HG02588 (cell line): ENCODE measurements at regions not wholly inside any gene's neighbourhood (a gene's known extent, or its start where the extent isn't known, plus 50 kb on each side); places are given as distances from the start of the nearest gene placed in this dataset.
"Not testable (repeated sequence)": the region's sequence is repeated elsewhere in the genome, so short reads cannot be mapped to it uniquely, and the experiment has no call there.

Source experiments
- ATAC-seq: cut with Tn5 transposase; IDR thresholded peaks from one replicate; pipeline ENCODE4 v1.9.1; 2021; ENCODE audit warnings: mild to moderate bottlenecking, moderate library complexity; ENCODE audit not compliant: unreplicated experiment

GRCh38 chr14:71803539-71804260, 128.5 kb upstream of the RGS6 start:
- no peak for ATAC-seq

GRCh38 chr14:71804992-71805391, 127.2 kb upstream of the RGS6 start:
- no peak for ATAC-seq

GRCh38 chr14:71807049-71807448, 125.2 kb upstream of the RGS6 start:
- not testable (repeated sequence) for ATAC-seq

- not testable (repeated sequence) for ATAC-seq
Measured at GRCh38 chr14:71810800-71811199, 121.4 kb upstream of the RGS6 start.

GRCh38 chr14:71812693-71813092, 119.5 kb upstream of the RGS6 start:
- no peak for ATAC-seq

GRCh38 chr14:71815110-71815509, 117.1 kb upstream of the RGS6 start:
- no peak for ATAC-seq

- ATAC-seq, result no peak
Measured at GRCh38 chr14:71824816-71825215, 107.4 kb upstream of the RGS6 start.

- no peak for ATAC-seq
Measured at GRCh38 chr14:71833476-71833875, 98.8 kb upstream of the RGS6 start.

GRCh38 chr14:71834284-71835204, 97.7 kb upstream of the RGS6 start:
- ATAC-seq, result no peak

- ATAC-seq, result no peak
Measured at GRCh38 chr14:71852181-71852580, 80.0 kb upstream of the RGS6 start.

- ATAC-seq, result no peak
Measured at GRCh38 chr14:71855399-71856036, 76.7 kb upstream of the RGS6 start.

GRCh38 chr14:71856199-71856919, 75.9 kb upstream of the RGS6 start:
- peak; percentile 75 for ATAC-seq

- no peak for ATAC-seq
Measured at GRCh38 chr14:71863049-71863448, 69.2 kb upstream of the RGS6 start.

- no peak for ATAC-seq
Measured at GRCh38 chr14:71863766-71864165, 68.5 kb upstream of the RGS6 start.
